Esophagus squamous epithelium (tissue), 5 donors: ENCODE measurements at regions not wholly inside any gene's neighbourhood (a gene's known extent, or its start where the extent isn't known, plus 50 kb on each side); places are given as distances from the start of the nearest gene placed in this dataset.

Experiments
- DNase-seq: peaks from one replicate; lab custom pipeline; 2025; lab: John Stamatoyannopoulos, UW
- H3K27ac ChIP-seq, 4 donors: fragments of 200-600 bp; sonication (generic); one replicate each; pipeline ENCODE4 v1.5.1; 2016 to 2019; ENCODE audit warnings: mild to moderate bottlenecking in 1 of 4
- H3K27me3 ChIP-seq, 4 donors: fragments of 200-600 bp; sonication (generic); 1 replicate in 3 of 4; 2 replicates in 1 of 4; pipeline versions ENCODE4 v1.5.1 to v1.6.0; 2017 to 2021; ENCODE audit warnings: antibody characterized with exemption in 1 of 4
- H3K36me3 ChIP-seq, 3 donors: fragments of 200-600 bp; sonication (generic); one replicate each; pipeline ENCODE4 v1.5.1; 2016 to 2019
- H3K4me1 ChIP-seq, 3 donors: fragments of 200-600 bp; sonication (generic); one replicate each; pipeline ENCODE4 v1.5.1; 2017 to 2019
- H3K4me3 ChIP-seq, 4 donors: fragments of 200-600 bp; sonication (generic); 1 replicate in 3 of 4; 2 replicates in 1 of 4; pipeline ENCODE4 v1.5.1; 2016 to 2019; ENCODE audit warnings: mild to moderate bottlenecking in 2 of 4, moderate library complexity in 1 of 4
- H3K9me3 ChIP-seq, 3 donors: fragments of 200-600 bp; sonication (generic); one replicate each; pipeline ENCODE4 v1.5.1; 2016 to 2019
- CTCF ChIP-seq, 6 experiments: fragments of 450-650 bp in 4 of 6; fragments of 200-600 bp in 2 of 6; sonication (generic) in 2 of 6; IDR thresholded peaks; one replicate each; pipeline ENCODE4 v1.5.1; 2016 to 2019; ENCODE audit warnings: antibody characterized with exemption in 6 of 6, mild to moderate bottlenecking in 4 of 6, moderate library complexity in 4 of 6
- POLR2A ChIP-seq, 4 donors: fragments of 450-650 bp; IDR thresholded peaks; one replicate each; pipeline ENCODE4 v1.6.1; 2017; ENCODE audit warnings: antibody characterized with exemption in 4 of 4, mild to moderate bottlenecking in 4 of 4, moderate library complexity in 3 of 4
- WGBS, 2 donors: methylation state at CpG; one replicate each; pipeline ENCODE4 v1.1.5; 2018; 5-methylcytosine and 5-hydroxymethylcytosine counted together
- intact Hi-C: fragments of 100-400 bp; cut with DNase I; formaldehyde crosslinking; loops from one replicate; pipeline ENCODE4 v1.15.0; 2022
- donor health status: DM: yes; HTN: yes; CAD: no.

GRCh38 chr4:13970349-13970748 lies 342.8 kb upstream of the BOD1L1 start:
- no peak overlapping the region for H3K27ac ChIP-seq
- intact Hi-C loops = no loop called here
- no peaks in the 10 kb centered on the region for H3K36me3 ChIP-seq
- H3K4me1 ChIP-seq = no peaks in the 10 kb centered on the region
- no peak overlapping the region for H3K4me3 ChIP-seq
- no peak for DNase-seq
- TF ChIP-seq POLR2A (IDR thresholded peaks at IDR 0.05) = no peak
- TF ChIP-seq CTCF (IDR thresholded peaks at IDR 0.05) = no peak
- H3K9me3 ChIP-seq = no peaks in the 10 kb centered on the region
- 85 to 88% methylated on average over 2 of the region's 2 CpGs for WGBS, 2 donors
- no peaks in the 10 kb centered on the region for H3K27me3 ChIP-seq

GRCh38 chr4:13977746-13978145 lies 350.2 kb upstream of the BOD1L1 start:
- 52 to 69% methylated on average over 5 of the region's 5 CpGs for WGBS, 2 donors
- TF ChIP-seq CTCF (IDR thresholded peaks at IDR 0.05) (no peak), POLR2A (IDR thresholded peaks at IDR 0.05) (no peak)
- intact Hi-C loops = no loop called here
- Histone ChIP-seq H3K27me3 (no peaks in the 10 kb centered on the region), H3K4me3 (no peak overlapping the region), H3K36me3 (no peaks in the 10 kb centered on the region), H3K4me1 (no peaks in the 10 kb centered on the region), H3K27ac (no peak overlapping the region), H3K9me3 (no peaks in the 10 kb centered on the region)
- no peak for DNase-seq

- TF ChIP-seq POLR2A (IDR thresholded peaks at IDR 0.05) (no peak), CTCF (IDR thresholded peaks at IDR 0.05) (no peak)
- WGBS, 2 donors = 73 to 77% methylated on average over 7 to 8 of the region's 8 CpGs
- Histone ChIP-seq H3K4me3 (no peak overlapping the region), H3K27me3 (no peaks in the 10 kb centered on the region), H3K27ac (no peak overlapping the region), H3K36me3 (no peaks in the 10 kb centered on the region), H3K4me1 (no peaks in the 10 kb centered on the region), H3K9me3 (no peaks in the 10 kb centered on the region)
- intact Hi-C loops = no loop called here
- no peak for DNase-seq
Measured at GRCh38 chr4:13980317-13981310, 353.1 kb upstream of the BOD1L1 start.

- intact Hi-C loops = no loop called here
- no peaks in the 10 kb centered on the region for H3K9me3 ChIP-seq
- H3K27me3 ChIP-seq = no peaks in the 10 kb centered on the region
- DNase-seq = no peak
- no peaks in the 10 kb centered on the region for H3K36me3 ChIP-seq
- no peak overlapping the region for H3K27ac ChIP-seq
- 44 to 73% methylated on average over 8 of the region's 8 CpGs for WGBS, 2 donors
- no peaks in the 10 kb centered on the region for H3K4me1 ChIP-seq
- no peak overlapping the region for H3K4me3 ChIP-seq
- no peak for TF ChIP-seq CTCF (IDR thresholded peaks at IDR 0.05)
- TF ChIP-seq POLR2A (IDR thresholded peaks at IDR 0.05) = no peak
Measured at GRCh38 chr4:13981499-13981898, 354.0 kb upstream of the BOD1L1 start.

- no peak overlapping the region for H3K4me3 ChIP-seq
- intact Hi-C loops = no loop called here
- H3K27ac ChIP-seq = no peak overlapping the region
- no peaks in the 10 kb centered on the region for H3K9me3 ChIP-seq
- no peaks in the 10 kb centered on the region for H3K27me3 ChIP-seq
- 45 to 52% methylated on average over 5 of the region's 5 CpGs for WGBS, 2 donors
- TF ChIP-seq CTCF (IDR thresholded peaks at IDR 0.05) = no peak
- no peak for TF ChIP-seq POLR2A (IDR thresholded peaks at IDR 0.05)
- H3K4me1 ChIP-seq = no peaks in the 10 kb centered on the region
- no peaks in the 10 kb centered on the region for H3K36me3 ChIP-seq
- no peak for DNase-seq
Measured at GRCh38 chr4:13982010-13982409, 354.5 kb upstream of the BOD1L1 start.
